ENCODE measurements at regions not wholly inside any gene's neighbourhood (a gene's known extent, or its start where the extent isn't known, plus 50 kb on each side); places are given as distances from the start of the nearest gene placed in this dataset.

GRCh38 chr10:125535559-125535958, 147.4 kb downstream of the TEX36 start:
- Histone ChIP-seq H3K9me3 (no peaks in the 10 kb centered on the region), H3K27ac (no peak overlapping the region), H3K27me3 (no peaks in the 10 kb centered on the region), H3K4me3 (no peak overlapping the region), H3K36me3 (no peaks in the 10 kb centered on the region), H3K4me1 (peaks cover 0 to 3% (median 0%) of the 10 kb centered on the region in 3 donors)
- ATAC-seq, result no peak
- 80 to 88% methylated on average over 8 of the region's 8 CpGs for whole genome bisulfite sequencing, 2 donors
- DNase-seq, result no peak
- intact Hi-C loops (cut with DNase I), result no loop called here
- FAIRE-seq, result no peak
- no peak for TF ChIP-seq CTCF (IDR thresholded peaks at IDR 0.05)

GRCh38 chr10:125534515-125534914, 148.4 kb downstream of the TEX36 start:
- no peak for FAIRE-seq
- WGBS, 2 donors, result 68 to 76% methylated on average over 5 of the region's 5 CpGs

GRCh38 chr10:125533866-125534265, 149.1 kb downstream of the TEX36 start:
- Histone ChIP-seq H3K9me3 (no peaks in the 10 kb centered on the region), H3K4me1 (no peaks in the 10 kb centered on the region), H3K27me3 (no peaks in the 10 kb centered on the region), H3K36me3 (no peaks in the 10 kb centered on the region), H3K4me3 (no peak overlapping the region), H3K27ac (no peak overlapping the region)
- TF ChIP-seq CTCF (IDR thresholded peaks at IDR 0.05), result no peak
- DNase-seq (no peak), FAIRE-seq (no peak), ATAC-seq (no peak)
- 70 to 75% methylated on average over 8 of the region's 8 CpGs for whole genome bisulfite sequencing, 2 donors
- intact Hi-C loops (cut with DNase I), result no loop called here

More at GRCh38 chr10:125534515-125534914, 148.4 kb downstream of the TEX36 start:
- H3K9me3 ChIP-seq, result no peaks in the 10 kb centered on the region
- H3K4me1 ChIP-seq, result peaks cover 0 to 3% (median 0%) of the 10 kb centered on the region in 3 donors
- H3K27me3 ChIP-seq, result no peaks in the 10 kb centered on the region
- no peak overlapping the region for H3K27ac ChIP-seq
- no peak overlapping the region for H3K4me3 ChIP-seq
- no peaks in the 10 kb centered on the region for H3K36me3 ChIP-seq
- DNase-seq (no peak), ATAC-seq (no peak)
- no peak for TF ChIP-seq CTCF (IDR thresholded peaks at IDR 0.05)
- intact Hi-C loops (cut with DNase I), result no loop called here

- Histone ChIP-seq H3K36me3 (no peaks in the 10 kb centered on the region), H3K9me3 (no peaks in the 10 kb centered on the region), H3K27ac (no peak overlapping the region), H3K27me3 (no peaks in the 10 kb centered on the region), H3K4me3 (no peak overlapping the region), H3K4me1 (no peaks in the 10 kb centered on the region)
- ATAC-seq (peak in 2 of 4 donors; percentile 55 to 74), DNase-seq (no peak), FAIRE-seq (no peak)
- no peak for TF ChIP-seq CTCF (IDR thresholded peaks at IDR 0.05)
- intact Hi-C loops (cut with DNase I), result no loop called here
- 53% methylated on average over 12 of the region's 12 CpGs for WGBS, 2 donors
Measured at GRCh38 chr10:125531465-125531864, 151.5 kb downstream of the TEX36 start.

GRCh38 chr10:125523347-125523746, 159.6 kb downstream of the TEX36 start:
- FAIRE-seq, result no peak
- no peak overlapping the region for H3K4me3 ChIP-seq

More at GRCh38 chr10:125523347-125523746, 159.6 kb downstream of the TEX36 start:
- WGBS, 2 donors, result 69 to 75% methylated on average over 10 of the region's 10 CpGs
- no peak for DNase-seq
- Histone ChIP-seq H3K9me3 (no peaks in the 10 kb centered on the region), H3K27me3 (no peaks in the 10 kb centered on the region), H3K4me1 (no peaks in the 10 kb centered on the region), H3K27ac (no peak overlapping the region), H3K36me3 (no peaks in the 10 kb centered on the region)
- TF ChIP-seq CTCF (IDR thresholded peaks at IDR 0.05), result no peak
- no peak for ATAC-seq
- intact Hi-C loops (cut with DNase I), result no loop called here

Data from pancreas (tissue), 10 donors.